OCI-LY7 (cell line): ENCODE measurements at regions not wholly inside any gene's neighbourhood (a gene's known extent, or its start where the extent isn't known, plus 50 kb on each side); places are given as distances from the start of the nearest gene placed in this dataset.

ENCODE experiments used
- BruUV-seq: library from RNA; stranded (reverse); fragments of 400-500 nt; replicated peaks from 2 replicates; lab custom pipeline; 2021; lab: Mats Ljungman, UMichigan
- CTCF ChIA-PET: fragments of 300-600 bp; sonication (Branson Sonifier 250); formaldehyde crosslinking; loops from one replicate; lab custom pipeline; 2022; ENCODE audit warnings: antibody characterized with exemption; ENCODE audit not compliant: unreplicated experiment; lab: Charles Lee
- POLR2A ChIA-PET: fragments of 300-600 bp; sonication (Branson Sonifier 250); formaldehyde crosslinking; loops from one replicate; lab custom pipeline; 2022; ENCODE audit warnings: antibody characterized with exemption; lab: Charles Lee
- DNase-seq: peaks from one replicate; pipeline ENCODE4 v3.0.0-alpha.2; 2015; ENCODE audit warnings: low spot score
- H2AFZ ChIP-seq: fragments of 200-600 bp; sonication (generic), shearing (Covaris generic); 2 replicates; pipeline ENCODE4 v1.6.1; 2014; ENCODE audit warnings: mild to moderate bottlenecking, antibody characterized with exemption, low read length, moderate library complexity
- H3K27ac ChIP-seq: fragments of 200-600 bp; sonication (generic); 2 replicates; pipeline ENCODE4 v1.5.1; 2014; ENCODE audit warnings: mixed run types, low read depth, mild to moderate bottlenecking, moderate library complexity, low read length, inconsistent platforms; ENCODE audit not compliant: poor library complexity, severe bottlenecking
- H3K36me3 ChIP-seq: fragments of 200-600 bp; sonication (generic); 2 replicates; pipeline ENCODE4 v1.6.1; 2014; ENCODE audit warnings: mild to moderate bottlenecking, antibody characterized with exemption, low read length, moderate library complexity, mixed read lengths; ENCODE audit not compliant: insufficient read depth
- H3K4me1 ChIP-seq: fragments of 200-600 bp; sonication (generic); 2 replicates; pipeline ENCODE4 v1.5.1; 2014; ENCODE audit warnings: mild to moderate bottlenecking, low read length; ENCODE audit not compliant: insufficient read depth, poor library complexity, severe bottlenecking
- H3K4me2 ChIP-seq: fragments of 200-600 bp; sonication (generic); 2 replicates; pipeline ENCODE4 v1.6.1; 2014; ENCODE audit warnings: mild to moderate bottlenecking, low read length
- H3K4me3 ChIP-seq: fragments of 200-600 bp; sonication (generic); 2 replicates; pipeline ENCODE4 v1.5.1; 2014; ENCODE audit warnings: mild to moderate bottlenecking, low read depth, low read length; ENCODE audit not compliant: poor library complexity, severe bottlenecking
- H3K79me2 ChIP-seq: fragments of 200-600 bp; sonication (generic); 2 replicates; pipeline ENCODE4 v1.6.1; 2016; ENCODE audit warnings: low read depth, mild to moderate bottlenecking, low read length, moderate library complexity, mixed read lengths; ENCODE audit not compliant: insufficient read depth
- H3K9me2 ChIP-seq: fragments of 200-600 bp; sonication (generic); 2 replicates; pipeline ENCODE4 v1.6.1; 2016; ENCODE audit warnings: mild to moderate bottlenecking, low read length, mixed read lengths; ENCODE audit not compliant: insufficient read depth
- H3K9me3 ChIP-seq: fragments of 200-600 bp; sonication (generic); 2 replicates; pipeline ENCODE4 v1.6.1; 2014; ENCODE audit warnings: mild to moderate bottlenecking, mixed run types, low read length, mixed read lengths
- H4K20me1 ChIP-seq: fragments of 200-600 bp; sonication (generic); 2 replicates; pipeline ENCODE4 v1.6.1; 2014; ENCODE audit warnings: mild to moderate bottlenecking, antibody characterized with exemption, low read length, moderate library complexity, mixed read lengths; ENCODE audit not compliant: insufficient read depth
- EZH2phosphoT487 ChIP-seq: fragments of 200-600 bp; sonication (generic); IDR thresholded peaks from 2 replicates; pipeline ENCODE4 v1.6.1; 2018; ENCODE audit warnings: low read depth, borderline replicate concordance, mild to moderate bottlenecking, mixed run types, antibody characterized with exemption, low read length, moderate library complexity, mixed read lengths
- intact Hi-C: fragments of 100-400 bp; cut with micrococcal nuclease; formaldehyde crosslinking; loops from one replicate; pipeline ENCODE4 v1.10.0; 2022; ENCODE audit not compliant: unreplicated experiment
- TF ChIP-seq, protein P1 (sequence below): fragments of 200-600 bp; sonication (generic); conservative IDR thresholded peaks from 2 replicates; pipeline ENCODE4 v1.5.1; 2014; ENCODE audit warnings: mild to moderate bottlenecking, antibody characterized with exemption, low read length, moderate library complexity, mixed read lengths

DNA sequence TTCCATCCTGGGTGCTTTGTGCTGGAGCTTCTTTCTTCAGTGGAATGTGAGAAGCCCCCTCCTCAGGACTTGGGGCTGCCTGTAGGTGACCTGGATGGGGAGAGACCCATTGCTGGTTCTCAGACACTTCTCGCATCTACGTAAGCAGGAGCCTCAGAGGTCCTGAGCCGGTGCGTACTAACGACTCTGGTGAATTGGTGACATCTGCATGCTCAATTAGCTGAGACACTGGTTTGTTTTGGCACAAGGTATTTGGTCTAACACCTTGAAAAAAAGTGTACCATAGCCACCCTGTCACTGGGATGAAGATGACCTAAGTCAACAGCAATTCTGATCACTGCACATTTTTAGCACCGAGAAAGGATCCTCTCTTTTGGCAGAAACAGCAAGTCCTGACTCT is 57.7 kb downstream of the LRRC30 start:
- no peak for TF ChIP-seq EZH2phosphoT487
- TF ChIP-seq, protein P1, sequence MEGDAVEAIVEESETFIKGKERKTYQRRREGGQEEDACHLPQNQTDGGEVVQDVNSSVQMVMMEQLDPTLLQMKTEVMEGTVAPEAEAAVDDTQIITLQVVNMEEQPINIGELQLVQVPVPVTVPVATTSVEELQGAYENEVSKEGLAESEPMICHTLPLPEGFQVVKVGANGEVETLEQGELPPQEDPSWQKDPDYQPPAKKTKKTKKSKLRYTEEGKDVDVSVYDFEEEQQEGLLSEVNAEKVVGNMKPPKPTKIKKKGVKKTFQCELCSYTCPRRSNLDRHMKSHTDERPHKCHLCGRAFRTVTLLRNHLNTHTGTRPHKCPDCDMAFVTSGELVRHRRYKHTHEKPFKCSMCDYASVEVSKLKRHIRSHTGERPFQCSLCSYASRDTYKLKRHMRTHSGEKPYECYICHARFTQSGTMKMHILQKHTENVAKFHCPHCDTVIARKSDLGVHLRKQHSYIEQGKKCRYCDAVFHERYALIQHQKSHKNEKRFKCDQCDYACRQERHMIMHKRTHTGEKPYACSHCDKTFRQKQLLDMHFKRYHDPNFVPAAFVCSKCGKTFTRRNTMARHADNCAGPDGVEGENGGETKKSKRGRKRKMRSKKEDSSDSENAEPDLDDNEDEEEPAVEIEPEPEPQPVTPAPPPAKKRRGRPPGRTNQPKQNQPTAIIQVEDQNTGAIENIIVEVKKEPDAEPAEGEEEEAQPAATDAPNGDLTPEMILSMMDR, result no peak
- BruUV-seq, result no TSS peak
- Histone ChIP-seq H3K4me2 (no peak overlapping the region), H2AFZ (no peak overlapping the region), H3K79me2 (no peaks in the 10 kb centered on the region), H4K20me1 (no peaks in the 10 kb centered on the region), H3K27ac (no peak overlapping the region), H3K4me1 (no peaks in the 10 kb centered on the region), H3K9me2 (no peaks in the 10 kb centered on the region), H3K4me3 (no peak overlapping the region), H3K36me3 (no peaks in the 10 kb centered on the region), H3K9me3 (no peaks in the 10 kb centered on the region)
- CTCF ChIA-PET, result no interaction called here
- DNase-seq, result no peak
- intact Hi-C loops, result no loop called here
- POLR2A ChIA-PET, result no interaction called here

GRCh38 chr18:7290077-7290476 is 59.2 kb downstream of the LRRC30 start:
- Histone ChIP-seq H3K4me3 (no peak overlapping the region), H3K27ac (no peak overlapping the region), H3K9me2 (no peaks in the 10 kb centered on the region), H3K79me2 (no peaks in the 10 kb centered on the region), H4K20me1 (no peaks in the 10 kb centered on the region), H3K4me1 (no peaks in the 10 kb centered on the region), H2AFZ (no peak overlapping the region), H3K4me2 (no peak overlapping the region), H3K9me3 (no peaks in the 10 kb centered on the region), H3K36me3 (no peaks in the 10 kb centered on the region)
- BruUV-seq, result no TSS peak
- intact Hi-C loops, result no loop called here
- CTCF ChIA-PET, result no interaction called here
- TF ChIP-seq, protein P1, result no peak
- no peak for TF ChIP-seq EZH2phosphoT487
- POLR2A ChIA-PET, result interaction anchor here (0.7 kb wide), 1 partner anchor 15 kb away, joined by 3 read pairs; no protein-coding TSS in a partner anchor
- no peak for DNase-seq

- no peaks in the 10 kb centered on the region for H3K79me2 ChIP-seq
- H3K9me3 ChIP-seq, result no peaks in the 10 kb centered on the region
- H4K20me1 ChIP-seq, result no peaks in the 10 kb centered on the region
- H3K9me2 ChIP-seq, result no peaks in the 10 kb centered on the region
- intact Hi-C loops, result no loop called here
- POLR2A ChIA-PET, result interaction anchor here (0.6 kb wide), 1 partner anchor 36 kb away, joined by 7 read pairs; no protein-coding TSS in a partner anchor
- CTCF ChIA-PET, result no interaction called here
- H2AFZ ChIP-seq, result no peak overlapping the region
- BruUV-seq, result no TSS peak
- no peak for TF ChIP-seq EZH2phosphoT487
- TF ChIP-seq, protein P1, result no peak
- H3K4me1 ChIP-seq, result no peaks in the 10 kb centered on the region
- H3K27ac ChIP-seq, result no peak overlapping the region
- H3K4me2 ChIP-seq, result no peak overlapping the region
- no peak for DNase-seq
- H3K36me3 ChIP-seq, result no peaks in the 10 kb centered on the region
- H3K4me3 ChIP-seq, result no peak overlapping the region
Observed at GRCh38 chr18:7291046-7291445, 60.2 kb downstream of the LRRC30 start.
